ENCODE measurements at regions not wholly inside any gene's neighbourhood (a gene's known extent, or its start where the extent isn't known, plus 50 kb on each side); places are given as distances from the start of the nearest gene placed in this dataset.

GRCh38 chr11:41955635-41956400, 496.4 kb upstream of the LRRC4C start:
- Histone ChIP-seq H3K27ac (no peak overlapping the region), H3K4me1 (no peaks in the 10 kb centered on the region), H3K9me3 (no peaks in the 10 kb centered on the region), H3K4me3 (no peak overlapping the region), H3K36me3 (replicated peaks in 1 of 2; ENCODE audit: insufficient read depth in 1 of 2, low read depth in 2 of 2) (no peaks in the 10 kb centered on the region), H3K27me3 (no peaks in the 10 kb centered on the region)
- 64 to 68% methylated on average over 7 to 10 of the region's 10 CpGs for WGBS, 2 donors
- ATAC-seq (no peak), DNase-seq (no peak)
- intact Hi-C loops (cut with DNase I), result no loop called here
- TF ChIP-seq CTCF (IDR thresholded peaks at IDR 0.05) (no peak), POLR2A (IDR thresholded peaks at IDR 0.05) (no peak)

GRCh38 chr11:41963406-41963805, 504.0 kb upstream of the LRRC4C start:
- H3K27ac ChIP-seq, result no peak overlapping the region
- H3K4me1 ChIP-seq, result no peaks in the 10 kb centered on the region
- no peak for ATAC-seq
- DNase-seq, result no peak
- TF ChIP-seq CTCF (IDR thresholded peaks at IDR 0.05) (no peak), POLR2A (IDR thresholded peaks at IDR 0.05) (no peak)
- no peak overlapping the region for H3K4me3 ChIP-seq
- no peaks in the 10 kb centered on the region for H3K9me3 ChIP-seq
- intact Hi-C loops (cut with DNase I), result no loop called here
- H3K36me3 ChIP-seq (replicated peaks in 1 of 2; ENCODE audit: insufficient read depth in 1 of 2, low read depth in 2 of 2), result no peaks in the 10 kb centered on the region
- no peaks in the 10 kb centered on the region for H3K27me3 ChIP-seq
- 6 to 11% methylated on average over 1 of the region's 1 CpG for WGBS, 2 donors

GRCh38 chr11:41970681-41971080, 511.2 kb upstream of the LRRC4C start:
- TF ChIP-seq CTCF (IDR thresholded peaks at IDR 0.05), result no peak
- no peak for TF ChIP-seq POLR2A (IDR thresholded peaks at IDR 0.05)
- 84 to 90% methylated on average over 1 of the region's 1 CpG for WGBS, 2 donors

GRCh38 chr11:41971592-41971991, 512.1 kb upstream of the LRRC4C start:
- TF ChIP-seq POLR2A (IDR thresholded peaks at IDR 0.05), result no peak
- TF ChIP-seq CTCF (IDR thresholded peaks at IDR 0.05), result no peak
- no peak for ATAC-seq
- WGBS, 2 donors, result 57 to 61% methylated on average over 5 of the region's 5 CpGs
- intact Hi-C loops (cut with DNase I), result no loop called here
- no peaks in the 10 kb centered on the region for H3K9me3 ChIP-seq
- H3K27me3 ChIP-seq, result no peaks in the 10 kb centered on the region
- H3K36me3 ChIP-seq (replicated peaks in 1 of 2; ENCODE audit: insufficient read depth in 1 of 2, low read depth in 2 of 2), result no peaks in the 10 kb centered on the region
- no peak for DNase-seq
- H3K4me1 ChIP-seq, result no peaks in the 10 kb centered on the region
- H3K27ac ChIP-seq, result no peak overlapping the region
- no peak overlapping the region for H3K4me3 ChIP-seq

More at GRCh38 chr11:41970681-41971080, 511.2 kb upstream of the LRRC4C start:
- DNase-seq, result no peak
- Histone ChIP-seq H3K4me3 (no peak overlapping the region), H3K9me3 (no peaks in the 10 kb centered on the region), H3K27ac (no peak overlapping the region), H3K27me3 (no peaks in the 10 kb centered on the region), H3K4me1 (no peaks in the 10 kb centered on the region), H3K36me3 (replicated peaks in 1 of 2; ENCODE audit: insufficient read depth in 1 of 2, low read depth in 2 of 2) (no peaks in the 10 kb centered on the region)
- no peak for ATAC-seq
- intact Hi-C loops (cut with DNase I), result no loop called here

- no peaks in the 10 kb centered on the region for H3K9me3 ChIP-seq
- intact Hi-C loops (cut with DNase I), result no loop called here
- H3K27me3 ChIP-seq, result no peaks in the 10 kb centered on the region
- no peak for ATAC-seq
- TF ChIP-seq POLR2A (IDR thresholded peaks at IDR 0.05) (no peak), CTCF (IDR thresholded peaks at IDR 0.05) (no peak)
- no peak for DNase-seq
- no peak overlapping the region for H3K4me3 ChIP-seq
- H3K4me1 ChIP-seq, result no peaks in the 10 kb centered on the region
- no peak overlapping the region for H3K27ac ChIP-seq
- H3K36me3 ChIP-seq (replicated peaks in 1 of 2; ENCODE audit: insufficient read depth in 1 of 2, low read depth in 2 of 2), result no peaks in the 10 kb centered on the region
- 57 to 65% methylated on average over 2 of the region's 2 CpGs for WGBS, 2 donors
Observed at GRCh38 chr11:41978945-41979344, 519.5 kb upstream of the LRRC4C start.
